ENCODE measurements at regions not wholly inside any gene's neighbourhood (a gene's known extent, or its start where the extent isn't known, plus 50 kb on each side); places are given as distances from the start of the nearest gene placed in this dataset.

- Histone ChIP-seq H3K4me3 (no peak overlapping the region), H3K27me3 (replicated peaks; ENCODE audit: insufficient read depth) (no peaks in the 10 kb centered on the region), H3K9me3 (no peaks in the 10 kb centered on the region), H3K4me1 (replicated peaks) (no peaks in the 10 kb centered on the region), H3K27ac (no peak overlapping the region), H3K36me3 (no peaks in the 10 kb centered on the region)
- WGBS: 20% methylated on average over 5 of the region's 5 CpGs
- DNase-seq (ENCODE audit: low spot score): no peak
- intact Hi-C loops (cut with DNase I): no loop called here
- TF ChIP-seq CTCF (IDR thresholded peaks at IDR 0.05) (no peak), POLR2AphosphoS5 (IDR thresholded peaks at IDR 0.05) (no peak), POLR2A (IDR thresholded peaks at IDR 0.05) (no peak)
Measured at GRCh38 chr4:107304699-107305286, 268.7 kb upstream of the DKK2 start.

GRCh38 chr4:107299646-107300045 is 263.5 kb upstream of the DKK2 start:
- WGBS: 90% methylated on average over 2 of the region's 2 CpGs
- TF ChIP-seq CTCF (IDR thresholded peaks at IDR 0.05): no peak
- TF ChIP-seq POLR2AphosphoS5 (IDR thresholded peaks at IDR 0.05): no peak
- no peak for TF ChIP-seq POLR2A (IDR thresholded peaks at IDR 0.05)
- Histone ChIP-seq H3K4me3 (no peak overlapping the region), H3K4me1 (replicated peaks) (no peaks in the 10 kb centered on the region), H3K9me3 (no peaks in the 10 kb centered on the region), H3K27ac (no peak overlapping the region), H3K36me3 (no peaks in the 10 kb centered on the region), H3K27me3 (replicated peaks; ENCODE audit: insufficient read depth) (no peaks in the 10 kb centered on the region)
- intact Hi-C loops (cut with DNase I): no loop called here
- DNase-seq (ENCODE audit: low spot score): no peak

DNA sequence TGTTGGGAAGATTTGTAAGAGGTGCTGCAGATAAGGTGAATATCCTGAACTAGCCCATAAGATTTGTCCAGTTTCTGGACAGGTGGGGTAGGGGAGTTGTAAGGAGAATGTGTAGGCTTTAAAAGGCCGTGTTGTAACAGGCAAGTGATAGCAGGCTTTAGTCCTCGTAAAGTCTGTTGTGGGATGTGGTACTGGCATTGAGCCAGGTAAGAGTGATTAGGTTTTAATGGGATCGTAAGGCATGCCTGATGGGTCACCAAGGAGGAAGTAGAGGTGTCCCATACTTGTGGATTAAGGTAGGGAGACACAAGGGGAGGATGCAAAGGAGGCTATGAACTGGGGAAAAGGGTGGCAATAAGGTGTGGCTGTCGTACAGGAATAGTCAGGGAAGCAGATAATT is 256.9 kb upstream of the DKK2 start:
- no peak overlapping the region for H3K4me3 ChIP-seq
- H3K27ac ChIP-seq: no peak overlapping the region

DNA sequence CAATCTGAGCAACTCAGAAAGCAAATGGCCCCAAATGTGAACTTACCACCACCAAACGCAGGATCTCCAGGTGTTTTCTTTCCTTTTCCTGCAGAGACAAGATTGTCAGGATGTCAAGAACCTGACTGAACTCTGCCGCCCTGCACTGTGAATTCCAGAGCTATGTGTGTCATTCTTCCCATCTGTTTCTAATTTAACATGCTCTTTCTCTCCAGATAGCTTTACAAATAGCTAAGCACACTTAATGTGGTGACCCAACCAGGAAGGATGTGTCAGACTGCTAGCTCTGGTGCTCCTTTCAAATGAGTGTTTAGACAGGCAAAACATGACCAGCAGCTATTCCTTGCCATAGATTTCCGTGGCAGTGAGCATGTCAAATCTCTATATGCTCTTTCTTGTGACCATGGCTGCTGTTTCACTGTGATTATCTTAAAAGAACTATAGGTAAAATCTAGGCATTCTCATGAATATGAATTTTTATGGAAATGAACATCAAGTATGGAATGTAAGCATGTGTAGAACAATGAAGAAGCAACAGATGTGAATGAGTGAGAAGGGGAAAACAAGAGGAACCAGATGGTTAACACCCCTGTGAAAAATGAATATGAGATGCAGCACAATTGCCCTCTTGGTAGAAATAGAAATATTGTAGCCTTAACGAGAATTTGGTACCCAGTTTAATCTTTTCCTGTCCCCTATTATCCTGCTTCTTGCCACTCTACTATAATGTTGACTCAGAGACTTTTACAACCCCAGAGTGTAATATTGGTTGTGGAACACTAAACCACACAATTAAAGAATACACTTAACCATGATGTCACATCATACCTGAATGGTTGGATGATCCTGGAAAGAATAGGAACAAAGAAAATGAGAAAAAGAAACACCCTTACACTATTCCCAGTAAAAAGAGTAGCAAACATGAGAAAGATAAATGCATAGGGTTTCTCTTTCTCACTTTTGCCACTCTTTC is 247.8 kb upstream of the DKK2 start:
- Histone ChIP-seq H3K4me3 (no peak overlapping the region), H3K4me1 (replicated peaks) (no peaks in the 10 kb centered on the region), H3K27ac (no peak overlapping the region), H3K27me3 (replicated peaks; ENCODE audit: insufficient read depth) (no peaks in the 10 kb centered on the region), H3K36me3 (no peaks in the 10 kb centered on the region), H3K9me3 (no peaks in the 10 kb centered on the region)
- no peak for DNase-seq (ENCODE audit: low spot score)
- intact Hi-C loops (cut with DNase I): no loop called here
- 46% methylated on average over 4 of the region's 4 CpGs for WGBS
- TF ChIP-seq POLR2A (IDR thresholded peaks at IDR 0.05) (no peak), POLR2AphosphoS5 (IDR thresholded peaks at IDR 0.05) (no peak), CTCF (IDR thresholded peaks at IDR 0.05) (no peak)

More for the DNA sequence above, 256.9 kb upstream of the DKK2 start:
- DNase-seq (ENCODE audit: low spot score): no peak
- WGBS: 22% methylated on average over 4 of the region's 4 CpGs
- Histone ChIP-seq H3K4me1 (replicated peaks) (no peaks in the 10 kb centered on the region), H3K27me3 (replicated peaks; ENCODE audit: insufficient read depth) (no peaks in the 10 kb centered on the region), H3K36me3 (no peaks in the 10 kb centered on the region), H3K9me3 (no peaks in the 10 kb centered on the region)
- intact Hi-C loops (cut with DNase I): no loop called here
- TF ChIP-seq POLR2A (IDR thresholded peaks at IDR 0.05) (no peak), CTCF (IDR thresholded peaks at IDR 0.05) (no peak), POLR2AphosphoS5 (IDR thresholded peaks at IDR 0.05) (no peak)

All from prostate gland (tissue), 2 donors.